Panc1 (cell line): ENCODE measurements at regions not wholly inside any gene's neighbourhood (a gene's known extent, or its start where the extent isn't known, plus 50 kb on each side); places are given as distances from the start of the nearest gene placed in this dataset.

ENCODE experiments used
- TCF7L2 ChIP-seq: IDR thresholded peaks from 2 replicates; pipeline ENCODE4 v1.6.1; 2011; ENCODE audit warnings: mild to moderate bottlenecking, low read depth, low read length, inconsistent platforms
- TF ChIP-seq, protein P1 (sequence below): fragments of 450-650 bp; IDR thresholded peaks from 2 replicates; pipeline ENCODE4 v1.5.1; 2017; ENCODE audit warnings: mild to moderate bottlenecking

DNA sequence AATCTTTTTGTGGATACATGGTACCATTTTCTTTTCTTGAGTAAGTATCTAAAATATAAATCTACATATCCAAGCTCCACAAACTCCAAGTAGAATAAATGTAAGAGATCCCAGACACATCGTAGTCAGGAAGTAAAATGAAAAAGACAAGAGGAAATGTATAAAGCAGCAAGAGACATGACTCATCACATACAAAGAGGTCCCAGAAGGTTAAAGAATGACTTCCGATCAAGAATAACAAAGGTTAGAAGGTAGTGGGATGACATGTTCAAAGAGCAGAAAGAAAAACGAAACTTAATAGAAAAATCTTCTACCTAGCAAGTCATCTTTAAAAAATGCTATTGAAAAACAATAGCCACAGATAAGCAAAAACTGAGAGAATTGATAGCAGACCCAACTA is 705.8 kb downstream of the NR2F2 start:
- TF ChIP-seq, protein P1, sequence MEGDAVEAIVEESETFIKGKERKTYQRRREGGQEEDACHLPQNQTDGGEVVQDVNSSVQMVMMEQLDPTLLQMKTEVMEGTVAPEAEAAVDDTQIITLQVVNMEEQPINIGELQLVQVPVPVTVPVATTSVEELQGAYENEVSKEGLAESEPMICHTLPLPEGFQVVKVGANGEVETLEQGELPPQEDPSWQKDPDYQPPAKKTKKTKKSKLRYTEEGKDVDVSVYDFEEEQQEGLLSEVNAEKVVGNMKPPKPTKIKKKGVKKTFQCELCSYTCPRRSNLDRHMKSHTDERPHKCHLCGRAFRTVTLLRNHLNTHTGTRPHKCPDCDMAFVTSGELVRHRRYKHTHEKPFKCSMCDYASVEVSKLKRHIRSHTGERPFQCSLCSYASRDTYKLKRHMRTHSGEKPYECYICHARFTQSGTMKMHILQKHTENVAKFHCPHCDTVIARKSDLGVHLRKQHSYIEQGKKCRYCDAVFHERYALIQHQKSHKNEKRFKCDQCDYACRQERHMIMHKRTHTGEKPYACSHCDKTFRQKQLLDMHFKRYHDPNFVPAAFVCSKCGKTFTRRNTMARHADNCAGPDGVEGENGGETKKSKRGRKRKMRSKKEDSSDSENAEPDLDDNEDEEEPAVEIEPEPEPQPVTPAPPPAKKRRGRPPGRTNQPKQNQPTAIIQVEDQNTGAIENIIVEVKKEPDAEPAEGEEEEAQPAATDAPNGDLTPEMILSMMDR = no peak
- TF ChIP-seq TCF7L2 = no peak
